Neural progenitor cell (in vitro differentiated cells): ENCODE measurements at regions not wholly inside any gene's neighbourhood (a gene's known extent, or its start where the extent isn't known, plus 50 kb on each side); places are given as distances from the start of the nearest gene placed in this dataset.

Source experiments
- EZH2 ChIP-seq: fragments of 200-600 bp; sonication (generic); IDR thresholded peaks from 2 replicates; pipeline ENCODE4 v1.6.1; 2017; ENCODE audit warnings: antibody characterized with exemption, mild to moderate bottlenecking, moderate library complexity
- EZH2phosphoT487 ChIP-seq: fragments of 200-600 bp; sonication (generic); IDR thresholded peaks from 2 replicates; pipeline ENCODE4 v1.6.1; 2017; ENCODE audit warnings: antibody characterized with exemption
- TF ChIP-seq, protein P1 (sequence below): fragments of 200-600 bp; sonication (generic); IDR thresholded peaks from 2 replicates; pipeline ENCODE4 v1.5.1; 2017; ENCODE audit warnings: antibody characterized with exemption, mild to moderate bottlenecking

DNA sequence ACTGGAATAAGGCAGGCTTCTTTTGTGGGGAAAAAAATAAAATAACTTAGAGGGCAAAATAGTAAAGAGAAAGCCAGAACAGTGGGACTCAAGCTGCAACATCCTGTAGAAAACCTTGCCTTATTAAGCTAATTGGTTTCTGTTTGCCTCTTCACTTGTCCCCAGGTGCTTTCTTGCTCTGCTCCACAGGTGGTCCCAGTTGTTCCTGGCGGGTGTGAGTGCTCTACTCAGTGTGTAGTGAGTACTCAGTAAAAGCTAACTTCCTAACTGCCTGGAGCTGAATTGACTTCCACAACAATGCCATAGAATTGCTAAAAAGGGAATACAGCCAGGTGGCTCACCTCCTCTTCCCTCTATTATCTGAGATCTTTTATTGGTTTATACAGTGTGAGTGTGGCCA, 930.2 kb downstream of the C4orf33 start:
- TF ChIP-seq, protein P1, sequence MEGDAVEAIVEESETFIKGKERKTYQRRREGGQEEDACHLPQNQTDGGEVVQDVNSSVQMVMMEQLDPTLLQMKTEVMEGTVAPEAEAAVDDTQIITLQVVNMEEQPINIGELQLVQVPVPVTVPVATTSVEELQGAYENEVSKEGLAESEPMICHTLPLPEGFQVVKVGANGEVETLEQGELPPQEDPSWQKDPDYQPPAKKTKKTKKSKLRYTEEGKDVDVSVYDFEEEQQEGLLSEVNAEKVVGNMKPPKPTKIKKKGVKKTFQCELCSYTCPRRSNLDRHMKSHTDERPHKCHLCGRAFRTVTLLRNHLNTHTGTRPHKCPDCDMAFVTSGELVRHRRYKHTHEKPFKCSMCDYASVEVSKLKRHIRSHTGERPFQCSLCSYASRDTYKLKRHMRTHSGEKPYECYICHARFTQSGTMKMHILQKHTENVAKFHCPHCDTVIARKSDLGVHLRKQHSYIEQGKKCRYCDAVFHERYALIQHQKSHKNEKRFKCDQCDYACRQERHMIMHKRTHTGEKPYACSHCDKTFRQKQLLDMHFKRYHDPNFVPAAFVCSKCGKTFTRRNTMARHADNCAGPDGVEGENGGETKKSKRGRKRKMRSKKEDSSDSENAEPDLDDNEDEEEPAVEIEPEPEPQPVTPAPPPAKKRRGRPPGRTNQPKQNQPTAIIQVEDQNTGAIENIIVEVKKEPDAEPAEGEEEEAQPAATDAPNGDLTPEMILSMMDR, result no peak
- TF ChIP-seq EZH2phosphoT487, result no peak
- no peak for TF ChIP-seq EZH2
